Stimulated activated memory B cell treated with anti-CD40 and anti-IgM and Interleukin-4, amounts not matched to agents 10 μg/mL and 1 μg/mL and 100 μg/mL, for 72 hours (primary cell): ENCODE measurements at regions not wholly inside any gene's neighbourhood (a gene's known extent, or its start where the extent isn't known, plus 50 kb on each side); places are given as distances from the start of the nearest gene placed in this dataset.
"Not testable (repeated sequence)": the region's sequence is repeated elsewhere in the genome, so short reads cannot be mapped to it uniquely, and the experiment has no call there.

Experiments
- ATAC-seq: fragments of 150-1000 bp; cut with Tn5 transposase; 2 replicates; pipeline ENCODE4 v1.10.0; 2021
- H3K27ac Mint-ChIP-seq: one replicate; pipeline ENCODE4 v1.8.0; 2022; ENCODE audit warnings: mild to moderate bottlenecking, mixed read lengths
- H3K27me3 Mint-ChIP-seq: one replicate; pipeline ENCODE4 v1.8.0; 2022; ENCODE audit warnings: mixed read lengths
- H3K36me3 Mint-ChIP-seq: one replicate; pipeline ENCODE4 v1.8.0; 2022; ENCODE audit warnings: mixed read lengths
- H3K4me1 Mint-ChIP-seq: one replicate; pipeline ENCODE4 v1.8.0; 2022; ENCODE audit warnings: mixed read lengths
- H3K4me3 Mint-ChIP-seq: one replicate; pipeline ENCODE4 v1.8.0; 2022; ENCODE audit warnings: mild to moderate bottlenecking, moderate library complexity, mixed read lengths
- H3K9me3 Mint-ChIP-seq: one replicate; pipeline ENCODE4 v1.8.0; 2022; ENCODE audit warnings: mixed read lengths

GRCh38 chr5:42956551-42956950 lies 83.6 kb downstream of the ANXA2R start:
- Mint-ChIP-seq H3K27ac (no peak overlapping the region), H3K4me1 (peaks cover 10% of the 10 kb centered on the region), H3K4me3 (no peak overlapping the region), H3K27me3 (no peaks in the 10 kb centered on the region), H3K9me3 (peaks cover 3% of the 10 kb centered on the region), H3K36me3 (no peaks in the 10 kb centered on the region)
- no peak for ATAC-seq

GRCh38 chr5:42953041-42953440 lies 87.1 kb downstream of the ANXA2R start:
- Mint-ChIP-seq H3K36me3 (no peaks in the 10 kb centered on the region), H3K27me3 (no peaks in the 10 kb centered on the region), H3K27ac (peak overlapping the region; percentile 99), H3K4me1 (peaks cover 29% of the 10 kb centered on the region), H3K9me3 (peaks cover 3% of the 10 kb centered on the region), H3K4me3 (peak overlapping the region; percentile 93)
- ATAC-seq: no peak

- no peaks in the 10 kb centered on the region for H3K27me3 Mint-ChIP-seq
- no peak for ATAC-seq
- no peaks in the 10 kb centered on the region for H3K36me3 Mint-ChIP-seq
- peaks cover 3% of the 10 kb centered on the region for H3K9me3 Mint-ChIP-seq
- peak overlapping the region; percentile 93 for H3K4me3 Mint-ChIP-seq
- peak overlapping the region; percentile 99 for H3K27ac Mint-ChIP-seq
- peaks cover 29% of the 10 kb centered on the region for H3K4me1 Mint-ChIP-seq
These were observed 87.5 kb downstream of the ANXA2R start for GRCh38 chr5:42952578-42952974.

- peaks cover 29% of the 10 kb centered on the region for H3K4me1 Mint-ChIP-seq
- H3K27ac Mint-ChIP-seq: peak overlapping the region; percentile 99
- no peaks in the 10 kb centered on the region for H3K27me3 Mint-ChIP-seq
- ATAC-seq: peak; percentile 73
- peaks cover 3% of the 10 kb centered on the region for H3K9me3 Mint-ChIP-seq
- H3K4me3 Mint-ChIP-seq: peak overlapping the region; percentile 93
- H3K36me3 Mint-ChIP-seq: no peaks in the 10 kb centered on the region
These were observed 88.8 kb downstream of the ANXA2R start for GRCh38 chr5:42951293-42951840.

- peaks cover 29% of the 10 kb centered on the region for H3K4me1 Mint-ChIP-seq
- H3K36me3 Mint-ChIP-seq: no peaks in the 10 kb centered on the region
- H3K4me3 Mint-ChIP-seq: peak overlapping the region; percentile 93
- peak overlapping the region; percentile 99 for H3K27ac Mint-ChIP-seq
- H3K27me3 Mint-ChIP-seq: no peaks in the 10 kb centered on the region
- peaks cover 3% of the 10 kb centered on the region for H3K9me3 Mint-ChIP-seq
- peak; percentile 66 for ATAC-seq
These were observed 89.4 kb downstream of the ANXA2R start for GRCh38 chr5:42950456-42951292.

GRCh38 chr5:42950116-42950455 lies 90.0 kb downstream of the ANXA2R start:
- Mint-ChIP-seq H3K27me3 (no peaks in the 10 kb centered on the region), H3K9me3 (peaks cover under 1% of the 10 kb centered on the region), H3K4me1 (peaks cover 29% of the 10 kb centered on the region), H3K36me3 (no peaks in the 10 kb centered on the region), H3K4me3 (peak overlapping the region; percentile 93), H3K27ac (peak overlapping the region; percentile 99)
- ATAC-seq: no peak

- ATAC-seq: peak; percentile 80
- H3K4me3 Mint-ChIP-seq: peak overlapping the region; percentile 86
- peaks cover 29% of the 10 kb centered on the region for H3K4me1 Mint-ChIP-seq
- H3K36me3 Mint-ChIP-seq: no peaks in the 10 kb centered on the region
- no peaks in the 10 kb centered on the region for H3K9me3 Mint-ChIP-seq
- peaks cover under 1% of the 10 kb centered on the region for H3K27me3 Mint-ChIP-seq
- peak overlapping the region; percentile 99 for H3K27ac Mint-ChIP-seq
These were observed 90.6 kb downstream of the ANXA2R start for GRCh38 chr5:42949348-42950115.

GRCh38 chr5:42948961-42949347 lies 91.2 kb downstream of the ANXA2R start:
- Mint-ChIP-seq H3K4me3 (peak overlapping the region; percentile 86), H3K9me3 (no peaks in the 10 kb centered on the region), H3K36me3 (no peaks in the 10 kb centered on the region), H3K4me1 (peaks cover 29% of the 10 kb centered on the region), H3K27me3 (peaks cover 6% of the 10 kb centered on the region), H3K27ac (peak overlapping the region; percentile 99)
- no peak for ATAC-seq

- no peak overlapping the region for H3K27ac Mint-ChIP-seq
- H3K36me3 Mint-ChIP-seq: no peaks in the 10 kb centered on the region
- H3K4me1 Mint-ChIP-seq: peaks cover 13% of the 10 kb centered on the region
- H3K9me3 Mint-ChIP-seq: no peaks in the 10 kb centered on the region
- H3K27me3 Mint-ChIP-seq: peaks cover 32% of the 10 kb centered on the region
- ATAC-seq: no peak
- H3K4me3 Mint-ChIP-seq: no peak overlapping the region
These were observed 95.1 kb downstream of the ANXA2R start for GRCh38 chr5:42944989-42945388.

- no peak overlapping the region for H3K4me3 Mint-ChIP-seq
- no peaks in the 10 kb centered on the region for H3K36me3 Mint-ChIP-seq
- no peaks in the 10 kb centered on the region for H3K9me3 Mint-ChIP-seq
- no peak for ATAC-seq
- peaks cover 32% of the 10 kb centered on the region for H3K27me3 Mint-ChIP-seq
- H3K4me1 Mint-ChIP-seq: peaks cover 4% of the 10 kb centered on the region
- H3K27ac Mint-ChIP-seq: no peak overlapping the region
These were observed 96.0 kb downstream of the ANXA2R start for GRCh38 chr5:42943931-42944631.

- H3K36me3 Mint-ChIP-seq: no peaks in the 10 kb centered on the region
- H3K4me3 Mint-ChIP-seq: no peak overlapping the region
- no peak for ATAC-seq
These were observed 99.3 kb downstream of the ANXA2R start for GRCh38 chr5:42940853-42941252.

GRCh38 chr5:42932011-42932410 lies 108.1 kb downstream of the ANXA2R start:
- H3K36me3 Mint-ChIP-seq: peaks cover 18% of the 10 kb centered on the region
- not testable (repeated sequence) for H3K4me1 Mint-ChIP-seq, H3K9me3 Mint-ChIP-seq, ATAC-seq, H3K4me3 Mint-ChIP-seq, H3K27ac Mint-ChIP-seq, H3K27me3 Mint-ChIP-seq

More at GRCh38 chr5:42940853-42941252, 99.3 kb downstream of the ANXA2R start:
- Mint-ChIP-seq H3K4me1 (no peaks in the 10 kb centered on the region), H3K27me3 (peaks cover 32% of the 10 kb centered on the region), H3K27ac (no peak overlapping the region), H3K9me3 (no peaks in the 10 kb centered on the region)

- peaks cover 18% of the 10 kb centered on the region for H3K36me3 Mint-ChIP-seq
- H3K4me1 Mint-ChIP-seq, H3K27ac Mint-ChIP-seq, H3K4me3 Mint-ChIP-seq, H3K9me3 Mint-ChIP-seq, H3K27me3 Mint-ChIP-seq, ATAC-seq: not testable (repeated sequence)
These were observed 108.7 kb downstream of the ANXA2R start for GRCh38 chr5:42931451-42931850.

- H3K4me1 Mint-ChIP-seq: no peaks in the 10 kb centered on the region
- ATAC-seq: no peak
- peaks cover 3% of the 10 kb centered on the region for H3K9me3 Mint-ChIP-seq
- H3K27me3 Mint-ChIP-seq: peaks cover 8% of the 10 kb centered on the region
- no peak overlapping the region for H3K27ac Mint-ChIP-seq
- H3K4me3 Mint-ChIP-seq: no peak overlapping the region
- peaks cover 18% of the 10 kb centered on the region for H3K36me3 Mint-ChIP-seq
These were observed 109.2 kb downstream of the ANXA2R start for GRCh38 chr5:42930934-42931333.

GRCh38 chr5:42929871-42930270 lies 110.2 kb downstream of the ANXA2R start:
- Mint-ChIP-seq H3K4me1 (no peaks in the 10 kb centered on the region), H3K36me3 (peaks cover 18% of the 10 kb centered on the region), H3K9me3 (peaks cover 3% of the 10 kb centered on the region), H3K4me3 (no peak overlapping the region), H3K27me3 (peaks cover 8% of the 10 kb centered on the region), H3K27ac (no peak overlapping the region)
- ATAC-seq: no peak
